Activated T-cell treated with anti-CD3 and anti-CD28 coated beads, Interleukin-2, amount 50 U/mL, for 72 hours (primary cell): ENCODE measurements at regions not wholly inside any gene's neighbourhood (a gene's known extent, or its start where the extent isn't known, plus 50 kb on each side); places are given as distances from the start of the nearest gene placed in this dataset.
"Not testable (repeated sequence)": the region's sequence is repeated elsewhere in the genome, so short reads cannot be mapped to it uniquely, and the experiment has no call there.

Source experiments
- ATAC-seq, 2 donors: fragments of 150-1000 bp; cut with Tn5 transposase; replicated peaks in 1 of 2; 2 replicates each; pipeline ENCODE4 v1.10.0; 2021; ENCODE audit warnings: moderate library complexity in 2 of 2, mild to moderate bottlenecking in 1 of 2
- DNase-seq, 2 donors: peaks; one replicate each; pipeline ENCODE4 v3.0.0; 2021 to 2022; ENCODE audit warnings: mixed read lengths in 1 of 2
- H3K27ac Mint-ChIP-seq: one replicate; pipeline ENCODE4 v1.8.0; 2022; ENCODE audit warnings: mild to moderate bottlenecking, moderate library complexity, mixed read lengths
- H3K27me3 Mint-ChIP-seq: one replicate; pipeline ENCODE4 v1.8.0; 2022; ENCODE audit warnings: low read depth, mixed read lengths
- H3K36me3 Mint-ChIP-seq, 2 donors: one replicate each; pipeline ENCODE4 v1.8.0; 2022; ENCODE audit warnings: mixed read lengths in 2 of 2, mild to moderate bottlenecking in 1 of 2; ENCODE audit not compliant: insufficient read depth in 2 of 2
- H3K4me1 Mint-ChIP-seq: one replicate; pipeline ENCODE4 v1.8.0; 2022; ENCODE audit warnings: low read depth, mixed read lengths
- H3K4me3 Mint-ChIP-seq, 2 donors: one replicate each; pipeline ENCODE4 v1.8.0; 2022; ENCODE audit warnings: mild to moderate bottlenecking in 2 of 2, mixed read lengths in 2 of 2, moderate library complexity in 2 of 2
- H3K9me3 Mint-ChIP-seq, 2 donors: one replicate each; pipeline ENCODE4 v1.8.0; 2022; ENCODE audit warnings: mixed read lengths in 2 of 2

DNA sequence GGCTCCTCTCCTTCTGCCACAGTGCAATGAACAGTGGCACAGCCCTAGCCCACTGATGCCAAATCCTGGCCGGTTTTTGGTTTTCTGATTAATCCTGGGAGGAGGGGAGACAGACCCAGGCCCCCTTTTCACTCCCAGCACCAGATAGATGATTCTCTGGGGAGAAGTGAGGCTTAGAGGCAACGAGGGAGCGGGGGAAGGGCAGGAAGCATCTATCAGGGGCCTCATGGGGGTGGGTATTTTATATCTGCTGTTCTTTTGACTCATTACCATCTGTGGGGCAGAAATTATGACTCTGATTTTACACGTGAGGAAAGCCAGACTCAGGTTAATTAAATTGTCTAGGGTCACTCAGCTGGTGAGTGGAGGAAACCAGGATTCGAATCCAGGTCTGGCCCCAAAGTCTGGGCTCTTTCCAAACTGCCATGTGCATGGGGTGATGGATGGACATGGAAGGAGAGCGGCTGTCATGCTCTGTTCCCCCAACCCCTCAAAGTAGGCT is 79.4 kb downstream of the MRM1 start:
- no peak for DNase-seq
- no peak for ATAC-seq
- no peaks in the 10 kb centered on the region for H3K36me3 Mint-ChIP-seq
- H3K27ac Mint-ChIP-seq, result no peak overlapping the region
- no peaks in the 10 kb centered on the region for H3K27me3 Mint-ChIP-seq
- H3K4me3 Mint-ChIP-seq, result no peak overlapping the region
- peaks cover 10% of the 10 kb centered on the region for H3K4me1 Mint-ChIP-seq
- H3K9me3 Mint-ChIP-seq, result no peaks in the 10 kb centered on the region

DNA sequence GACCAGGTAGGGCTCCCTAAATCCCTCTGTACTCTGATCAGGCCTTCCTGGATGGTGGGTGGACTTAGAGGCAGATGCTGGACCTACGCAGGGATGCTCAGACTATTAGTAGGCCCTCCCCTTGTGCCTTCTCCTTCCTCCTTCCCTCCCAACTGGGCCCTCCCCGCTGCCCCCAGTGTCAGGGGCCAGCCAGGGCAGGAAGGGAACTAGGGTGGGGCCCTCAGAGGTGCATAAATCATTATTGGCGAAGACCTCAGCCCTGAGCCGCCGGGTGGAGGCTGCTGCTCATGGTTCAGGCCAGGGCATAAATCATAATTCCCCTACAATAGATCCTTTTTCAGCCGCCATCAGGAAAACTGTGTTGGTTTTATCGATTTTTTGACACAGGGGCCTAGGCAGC is 81.4 kb downstream of the MRM1 start:
- H3K27me3 Mint-ChIP-seq, result no peaks in the 10 kb centered on the region
- no peak overlapping the region for H3K4me3 Mint-ChIP-seq
- ATAC-seq, result no peak
- no peaks in the 10 kb centered on the region for H3K4me1 Mint-ChIP-seq
- H3K9me3 Mint-ChIP-seq, result no peaks in the 10 kb centered on the region
- DNase-seq, result no peak
- H3K27ac Mint-ChIP-seq, result no peak overlapping the region
- no peaks in the 10 kb centered on the region for H3K36me3 Mint-ChIP-seq

DNA sequence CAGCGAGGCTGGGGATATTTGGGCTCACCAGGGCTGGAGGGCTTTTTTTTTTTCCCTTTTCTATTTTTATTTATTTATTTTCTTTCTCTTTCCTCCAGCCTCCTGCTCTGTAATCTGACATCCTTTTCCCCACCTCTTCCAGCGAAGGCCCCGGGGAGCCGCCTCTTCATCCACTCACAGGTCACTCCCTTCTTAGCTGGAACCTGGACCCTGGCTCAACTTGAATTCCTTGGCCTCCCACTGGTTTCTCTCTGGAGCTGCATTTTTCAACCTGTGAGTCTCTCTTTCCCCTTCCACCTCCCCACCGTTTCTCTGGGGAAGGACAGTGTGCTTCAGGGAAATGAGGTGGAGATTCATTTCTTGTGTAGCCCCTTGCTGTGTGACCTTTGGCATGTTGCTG is 82.0 kb downstream of the MRM1 start:
- Mint-ChIP-seq H3K27ac (no peak overlapping the region), H3K4me3 (no peak overlapping the region), H3K4me1 (no peaks in the 10 kb centered on the region), H3K27me3 (no peaks in the 10 kb centered on the region), H3K36me3 (no peaks in the 10 kb centered on the region), H3K9me3 (no peaks in the 10 kb centered on the region)
- ATAC-seq, result no peak
- no peak for DNase-seq

DNA sequence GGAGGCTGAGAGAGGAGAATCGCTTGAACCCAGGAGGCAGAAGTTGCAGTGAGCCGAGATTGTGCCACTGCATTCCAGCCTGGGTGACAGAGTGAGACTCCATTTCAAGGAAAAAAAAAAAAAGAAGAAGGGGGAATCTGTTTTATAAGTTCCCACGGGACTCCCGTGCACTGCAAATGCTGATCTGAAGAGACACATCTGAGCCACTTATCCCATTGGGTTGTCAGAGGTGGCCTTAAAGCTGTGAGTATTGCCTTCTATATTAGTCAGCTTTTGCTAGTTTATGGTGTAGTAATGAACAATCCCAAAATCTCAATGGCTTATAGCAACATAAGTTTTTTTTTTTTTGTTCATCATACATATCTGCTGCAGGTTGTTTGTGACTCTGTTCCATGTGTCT is 82.8 kb downstream of the MRM1 start:
- Mint-ChIP-seq H3K4me3 (no peak overlapping the region), H3K36me3 (no peaks in the 10 kb centered on the region), H3K27me3 (no peaks in the 10 kb centered on the region), H3K9me3 (no peaks in the 10 kb centered on the region), H3K4me1 (no peaks in the 10 kb centered on the region), H3K27ac (no peak overlapping the region)
- ATAC-seq (no peak), DNase-seq (no peak)

DNA sequence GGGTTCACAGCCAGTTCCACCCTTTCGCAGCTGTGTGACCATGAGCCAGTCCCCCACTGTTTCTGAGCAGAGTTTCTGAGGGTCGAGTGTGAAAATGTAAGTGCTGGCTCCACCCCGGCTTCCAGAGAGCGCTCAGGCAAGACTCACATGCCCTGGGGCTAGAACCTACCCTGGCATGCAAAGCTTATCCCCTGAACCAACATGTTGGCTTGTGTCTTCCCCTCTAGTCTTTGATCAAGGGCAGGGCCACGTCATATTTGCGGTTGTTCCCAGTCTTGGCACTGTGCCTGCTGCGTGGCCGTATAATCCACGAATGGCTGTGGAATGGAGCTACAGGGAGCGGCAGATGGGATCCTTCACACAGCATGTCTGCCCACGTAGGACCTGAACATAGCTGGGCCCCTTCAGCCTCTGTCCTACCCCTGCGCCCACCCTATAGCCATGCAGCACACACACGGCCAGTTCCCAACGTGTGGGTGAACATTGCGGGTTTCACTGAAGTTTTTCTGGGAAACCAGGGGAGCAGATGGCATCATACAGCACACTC is 84.8 kb downstream of the MRM1 start:
- Mint-ChIP-seq H3K9me3 (no peaks in the 10 kb centered on the region), H3K27me3 (peaks cover 9% of the 10 kb centered on the region), H3K27ac (no peak overlapping the region), H3K36me3 (no peaks in the 10 kb centered on the region), H3K4me1 (no peaks in the 10 kb centered on the region), H3K4me3 (no peak overlapping the region)
- ATAC-seq, result no peak
- DNase-seq, result no peak

DNA sequence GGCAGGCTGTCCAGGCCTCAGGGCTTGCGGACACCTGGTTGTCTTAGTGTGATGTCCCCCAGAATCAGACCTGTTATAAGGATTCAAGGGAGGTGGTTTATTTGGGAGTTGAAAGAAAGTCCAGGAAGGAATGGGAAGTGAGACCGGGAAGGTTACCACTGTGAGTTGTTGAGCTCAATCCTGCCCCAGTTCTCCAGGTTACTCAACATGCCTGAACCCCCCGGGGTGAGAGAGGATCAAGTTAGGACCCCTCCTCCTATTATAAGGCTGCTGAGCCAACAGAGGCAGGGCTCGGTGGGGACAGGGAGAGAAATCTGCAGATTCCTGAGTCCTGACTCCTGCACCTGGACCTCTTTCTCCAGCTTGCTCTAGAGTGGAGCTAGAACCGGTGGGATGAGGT is 86.4 kb downstream of the MRM1 start:
- H3K4me3 Mint-ChIP-seq, result no peak overlapping the region
- ATAC-seq, result no peak
- H3K27me3 Mint-ChIP-seq, result peaks cover 9% of the 10 kb centered on the region
- H3K36me3 Mint-ChIP-seq, result no peaks in the 10 kb centered on the region
- DNase-seq, result no peak
- H3K9me3 Mint-ChIP-seq, result no peaks in the 10 kb centered on the region
- H3K27ac Mint-ChIP-seq, result no peak overlapping the region
- H3K4me1 Mint-ChIP-seq, result no peaks in the 10 kb centered on the region

DNA sequence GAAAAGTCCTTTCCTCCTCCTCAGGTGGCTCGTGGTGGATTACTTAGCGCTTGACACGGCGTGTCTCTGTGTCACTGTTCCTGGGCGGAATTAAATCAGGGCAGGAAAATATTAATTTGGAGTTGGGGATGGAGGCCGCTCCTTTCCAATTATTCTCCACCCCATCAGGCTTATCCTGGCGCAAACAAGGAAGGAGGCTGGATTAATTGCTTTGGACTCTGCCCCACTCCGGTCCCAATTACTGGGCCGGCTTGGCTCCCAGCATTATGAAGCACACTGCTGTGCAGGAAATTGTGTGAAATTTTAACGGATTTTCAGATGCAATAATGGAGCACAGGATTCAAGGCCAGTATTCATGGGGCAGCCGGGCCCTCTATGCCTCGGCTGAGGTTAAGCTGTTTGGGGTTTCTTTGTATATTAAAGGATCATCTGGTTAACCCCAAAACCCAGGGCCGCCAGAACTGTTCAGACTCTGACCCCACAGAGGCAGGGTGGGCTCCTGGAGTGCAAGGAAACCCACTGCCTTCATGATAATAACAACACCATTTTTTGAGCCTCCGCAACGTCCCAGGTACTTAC is 87.8 kb downstream of the MRM1 start:
- no peaks in the 10 kb centered on the region for H3K36me3 Mint-ChIP-seq
- no peak overlapping the region for H3K4me3 Mint-ChIP-seq
- no peaks in the 10 kb centered on the region for H3K9me3 Mint-ChIP-seq
- H3K27me3 Mint-ChIP-seq, result peaks cover 10% of the 10 kb centered on the region
- H3K27ac Mint-ChIP-seq, result no peak overlapping the region
- no peaks in the 10 kb centered on the region for H3K4me1 Mint-ChIP-seq
- no peak for ATAC-seq
- no peak for DNase-seq

DNA sequence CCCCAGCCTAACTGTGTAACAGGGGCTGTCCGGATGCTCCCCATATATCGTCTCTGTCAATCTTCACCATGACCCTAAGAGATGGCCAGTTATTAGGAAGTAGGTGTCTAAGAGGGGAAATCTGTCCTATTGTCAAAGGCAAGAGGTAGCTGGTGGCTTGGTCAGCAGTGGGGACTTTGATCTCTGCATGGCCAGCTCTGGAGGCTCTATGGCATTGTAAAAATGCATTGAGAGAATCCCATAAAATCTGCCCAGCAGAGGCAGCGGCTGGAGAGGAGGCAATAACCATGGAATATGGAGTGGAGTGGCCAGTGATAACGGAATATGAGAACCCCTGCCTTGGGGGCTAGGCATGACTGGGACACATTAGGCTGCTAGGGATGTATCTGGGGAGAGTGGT is 88.8 kb downstream of the MRM1 start:
- DNase-seq (no peak), ATAC-seq (no peak)
- Mint-ChIP-seq H3K4me1 (no peaks in the 10 kb centered on the region), H3K9me3 (no peaks in the 10 kb centered on the region), H3K27me3 (peaks cover 17% of the 10 kb centered on the region), H3K27ac (no peak overlapping the region), H3K36me3 (no peaks in the 10 kb centered on the region), H3K4me3 (no peak overlapping the region)

DNA sequence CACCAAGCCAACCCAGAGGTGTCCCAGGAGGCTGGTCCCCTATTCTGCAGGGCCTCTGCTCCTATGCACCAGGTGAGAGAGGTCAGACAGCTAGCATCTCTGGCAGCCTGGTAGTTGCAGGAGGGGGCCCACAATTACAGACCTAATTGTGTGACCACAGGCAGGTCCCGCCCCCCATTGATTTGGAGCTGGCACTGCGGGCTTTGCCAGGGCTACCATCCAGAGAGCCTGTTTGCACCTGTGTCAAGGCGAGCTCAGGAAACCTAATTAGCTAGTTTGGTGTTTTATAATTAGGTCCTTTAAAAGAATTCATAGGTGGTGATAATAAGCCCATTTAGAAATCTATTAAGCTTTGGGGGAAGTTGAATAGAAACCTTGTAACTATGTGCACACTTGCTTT is 90.2 kb downstream of the MRM1 start:
- peaks cover 19% of the 10 kb centered on the region for H3K27me3 Mint-ChIP-seq
- H3K36me3 Mint-ChIP-seq, result no peaks in the 10 kb centered on the region
- DNase-seq (no peak), ATAC-seq (no peak)
- no peak overlapping the region for H3K4me3 Mint-ChIP-seq
- no peak overlapping the region for H3K27ac Mint-ChIP-seq
- H3K4me1 Mint-ChIP-seq, result no peaks in the 10 kb centered on the region
- no peaks in the 10 kb centered on the region for H3K9me3 Mint-ChIP-seq

DNA sequence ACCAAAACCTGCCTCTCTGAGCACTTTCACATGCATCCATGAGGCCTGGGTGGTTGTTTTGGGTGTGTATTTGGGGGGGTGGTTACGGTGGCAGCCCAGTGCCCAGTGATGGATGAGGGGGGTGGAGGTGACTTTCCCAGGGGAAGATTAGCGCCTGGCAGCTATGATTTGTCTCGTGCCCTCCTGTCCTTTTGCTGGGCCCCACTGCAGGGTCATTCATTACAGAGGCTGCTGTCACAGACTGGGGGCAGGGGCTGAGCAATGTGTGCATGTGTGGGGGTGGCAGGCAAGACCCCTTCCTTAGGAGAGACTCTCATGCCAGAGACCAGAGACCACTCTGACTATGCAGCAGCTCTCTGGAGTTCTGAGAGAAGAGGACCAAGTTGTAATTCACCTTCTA is 93.7 kb downstream of the MRM1 start:
- ATAC-seq (no peak), DNase-seq (no peak)
- no peaks in the 10 kb centered on the region for H3K4me1 Mint-ChIP-seq
- H3K9me3 Mint-ChIP-seq, result no peaks in the 10 kb centered on the region
- H3K4me3 Mint-ChIP-seq, result no peak overlapping the region
- no peaks in the 10 kb centered on the region for H3K36me3 Mint-ChIP-seq
- peaks cover 23% of the 10 kb centered on the region for H3K27me3 Mint-ChIP-seq
- H3K27ac Mint-ChIP-seq, result no peak overlapping the region

DNA sequence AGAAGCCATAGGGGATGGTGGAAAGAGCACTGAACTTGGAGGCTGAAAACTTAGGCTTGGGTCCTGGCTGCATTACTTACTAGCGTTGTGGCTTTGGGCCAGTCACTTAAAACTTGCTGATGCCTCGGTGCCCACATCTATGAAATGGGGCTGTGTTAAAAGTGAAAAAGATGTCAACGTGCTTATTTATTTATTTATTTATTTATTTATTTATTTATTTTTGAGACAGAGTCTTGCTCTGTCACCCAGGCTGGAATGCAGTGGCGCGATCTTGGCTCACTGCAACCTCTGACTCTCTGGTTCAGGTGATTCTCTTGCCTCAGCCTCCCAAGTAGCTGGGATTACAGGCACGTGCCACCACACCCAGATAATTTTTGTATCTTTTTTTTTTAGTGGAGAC is 94.3 kb downstream of the MRM1 start:
- not testable (repeated sequence) for DNase-seq, H3K36me3 Mint-ChIP-seq, H3K9me3 Mint-ChIP-seq, ATAC-seq, H3K4me3 Mint-ChIP-seq, H3K4me1 Mint-ChIP-seq, H3K27ac Mint-ChIP-seq
- peaks cover 20% of the 10 kb centered on the region for H3K27me3 Mint-ChIP-seq

DNA sequence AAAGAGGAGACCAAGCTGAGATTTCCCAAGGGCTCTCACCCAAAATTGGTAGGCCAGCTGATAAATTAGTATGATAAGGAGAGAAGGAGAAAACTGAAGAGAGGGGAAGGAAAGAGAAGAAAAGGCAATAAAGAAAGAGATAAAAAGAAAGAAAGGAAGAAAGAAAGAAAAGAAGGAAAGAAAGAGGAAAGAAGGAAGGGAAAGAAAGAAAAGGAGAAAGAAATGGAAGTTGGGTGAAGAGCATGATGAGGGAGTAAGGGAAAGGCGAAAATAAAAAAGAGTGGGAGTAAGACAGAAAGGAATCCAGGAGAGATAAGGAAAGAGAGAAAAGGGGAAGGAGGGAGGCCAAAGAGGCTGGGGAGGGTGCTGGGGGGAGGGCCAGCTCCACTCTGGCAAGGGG is 95.4 kb downstream of the MRM1 start:
- Mint-ChIP-seq H3K27me3 (peaks cover 31% of the 10 kb centered on the region), H3K4me3 (no peak overlapping the region)

DNA sequence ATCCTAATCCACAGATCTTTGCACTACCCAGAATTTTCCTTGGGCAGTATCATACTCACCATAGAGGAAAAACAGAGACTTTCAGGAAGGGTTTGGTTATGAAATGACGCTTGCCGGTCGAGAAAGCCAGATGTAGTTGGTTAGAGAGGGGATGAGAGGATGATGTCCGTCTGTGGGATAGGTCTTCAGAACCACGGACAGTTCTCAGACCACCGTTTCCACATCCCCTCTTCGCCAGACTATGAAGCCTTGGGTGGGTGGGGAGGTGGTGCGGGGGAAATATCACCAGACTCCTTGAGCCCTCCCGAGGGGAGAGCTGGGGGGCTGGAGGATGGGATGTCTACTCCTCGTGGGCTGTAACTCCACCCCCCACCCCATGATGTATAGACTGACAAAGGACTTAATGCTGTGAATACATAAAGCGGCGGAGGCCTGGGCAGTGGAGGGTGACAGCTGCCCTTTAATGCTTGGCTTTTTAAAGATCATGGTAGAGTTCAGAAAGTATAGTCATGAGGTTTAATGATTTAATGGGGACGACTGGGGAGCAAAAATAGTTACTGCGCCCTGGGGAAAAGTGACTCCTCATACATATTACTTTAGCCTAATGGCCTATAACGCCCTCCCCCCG is 96.6 kb downstream of the MRM1 start:
- no peaks in the 10 kb centered on the region for H3K9me3 Mint-ChIP-seq
- H3K4me3 Mint-ChIP-seq, result no peak overlapping the region
- no peak overlapping the region for H3K27ac Mint-ChIP-seq
- H3K27me3 Mint-ChIP-seq, result peaks cover 34% of the 10 kb centered on the region
- ATAC-seq, result no peak
- H3K4me1 Mint-ChIP-seq, result no peaks in the 10 kb centered on the region
- no peaks in the 10 kb centered on the region for H3K36me3 Mint-ChIP-seq
- no peak for DNase-seq

More for the DNA sequence above, 95.4 kb downstream of the MRM1 start:
- H3K9me3 Mint-ChIP-seq, result no peaks in the 10 kb centered on the region
- no peak overlapping the region for H3K27ac Mint-ChIP-seq
- DNase-seq (no peak), ATAC-seq (no peak)
- H3K4me1 Mint-ChIP-seq, result no peaks in the 10 kb centered on the region
- H3K36me3 Mint-ChIP-seq, result no peaks in the 10 kb centered on the region
